ENCODE measurements at regions not wholly inside any gene's neighbourhood (a gene's known extent, or its start where the extent isn't known, plus 50 kb on each side); places are given as distances from the start of the nearest gene placed in this dataset.
"Not testable (repeated sequence)": the region's sequence is repeated elsewhere in the genome, so short reads cannot be mapped to it uniquely, and the experiment has no call there.

DNA sequence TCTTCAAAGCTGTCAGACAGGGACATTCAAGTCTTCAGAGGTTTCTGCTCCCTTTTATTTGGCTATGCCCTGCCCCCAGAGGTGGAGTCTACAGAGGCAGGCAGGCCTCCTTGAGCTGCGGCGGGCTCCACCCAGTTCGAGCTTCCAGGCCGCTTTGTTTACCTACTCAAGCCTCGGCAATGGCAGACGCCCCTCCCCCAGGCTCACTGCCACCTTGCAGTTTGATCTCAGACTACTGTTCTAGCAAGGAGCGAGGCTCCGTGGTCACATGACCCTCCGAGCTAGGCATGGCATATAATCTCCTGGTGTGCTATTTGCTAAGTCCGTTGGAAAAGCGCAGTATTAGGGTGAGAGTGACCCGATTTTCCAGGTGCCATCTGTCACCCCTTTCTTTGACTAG is 462.6 kb upstream of the HS3ST5 start:
- DNase-seq (ENCODE audit: low read depth in 2 of 2), result not testable (repeated sequence)

DNA sequence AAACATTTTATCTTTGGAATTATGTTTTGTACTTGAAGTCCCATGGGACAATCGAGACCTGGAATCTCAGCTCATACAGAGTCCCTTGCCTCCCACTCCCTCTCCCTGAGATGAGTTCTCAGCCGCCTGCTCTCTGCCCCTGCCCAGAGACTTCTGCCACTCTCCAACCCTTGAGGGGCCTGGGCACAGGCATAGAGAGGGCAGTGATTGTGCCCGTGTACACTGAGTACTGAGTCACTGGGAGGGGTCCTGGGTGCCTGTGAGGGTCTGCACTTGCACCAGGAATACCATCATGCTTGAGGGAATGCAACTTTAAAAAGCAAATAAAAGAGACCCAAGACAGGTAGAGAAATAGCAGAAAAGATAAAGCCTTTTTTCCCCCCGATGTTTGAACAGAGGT is 453.8 kb upstream of the HS3ST5 start:
- DNase-seq (ENCODE audit: low read depth in 2 of 2), result no peak

DNA sequence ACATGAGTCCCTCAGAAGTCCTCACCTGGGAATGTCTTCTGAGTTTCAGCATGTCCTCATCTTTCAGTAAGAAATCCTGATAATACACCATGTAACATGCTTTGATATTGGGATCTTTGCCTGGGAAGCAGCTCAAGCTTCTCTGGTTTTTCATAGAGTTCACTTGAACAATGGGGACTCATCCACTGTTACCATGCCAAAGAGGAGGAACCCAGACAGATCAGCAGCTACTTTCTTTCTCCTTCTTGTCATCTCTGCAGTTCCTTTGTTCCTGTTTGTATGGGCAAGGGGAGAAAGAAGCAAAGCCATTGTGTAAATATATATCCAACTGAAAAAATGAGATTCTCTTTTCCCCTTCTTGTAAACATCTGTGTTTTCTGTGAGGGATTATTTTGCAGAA is 450.6 kb upstream of the HS3ST5 start:
- DNase-seq (ENCODE audit: low read depth in 2 of 2), result no peak

DNA sequence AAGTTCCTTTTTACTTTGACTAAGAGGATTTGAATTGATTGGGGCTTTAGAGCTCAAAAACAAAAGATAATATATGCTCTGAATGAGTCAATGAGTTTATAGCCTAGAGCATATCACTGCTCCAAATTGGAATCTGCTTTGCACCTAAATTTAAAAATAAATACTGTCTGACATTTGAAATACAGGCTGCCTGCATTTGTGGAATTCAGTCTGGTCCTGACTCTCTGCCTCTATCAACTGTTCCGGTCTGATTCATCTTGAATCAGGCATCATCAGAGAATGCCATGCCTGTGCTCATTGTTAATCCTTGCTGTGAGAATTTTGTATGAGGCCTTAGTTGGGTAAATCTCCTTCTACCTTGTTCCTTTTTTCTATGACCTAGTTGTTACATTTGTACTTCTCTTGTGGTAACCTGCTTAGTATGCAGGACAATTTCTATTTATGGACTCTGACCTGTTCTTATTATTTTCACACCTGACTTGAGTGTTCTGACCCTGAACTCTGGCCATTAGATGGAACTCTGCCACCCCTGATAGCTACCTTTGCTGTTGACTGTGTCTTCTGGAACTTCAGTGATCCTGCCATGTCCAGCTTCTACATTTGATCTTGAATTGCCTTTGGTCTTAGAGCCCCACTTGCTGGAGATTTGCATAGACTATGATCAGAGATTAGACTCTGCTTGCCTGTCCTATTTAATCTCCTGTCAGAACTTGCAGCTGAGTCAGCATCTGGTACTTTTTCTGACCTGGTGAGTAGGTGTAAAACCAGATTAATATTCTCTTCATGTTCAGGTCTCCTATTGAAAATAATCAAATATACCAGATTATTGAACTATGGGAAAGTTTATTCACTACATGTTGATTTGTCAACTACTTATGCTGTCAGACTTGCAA is 442.7 kb upstream of the HS3ST5 start:
- no peak for DNase-seq (ENCODE audit: low read depth in 2 of 2)

DNA sequence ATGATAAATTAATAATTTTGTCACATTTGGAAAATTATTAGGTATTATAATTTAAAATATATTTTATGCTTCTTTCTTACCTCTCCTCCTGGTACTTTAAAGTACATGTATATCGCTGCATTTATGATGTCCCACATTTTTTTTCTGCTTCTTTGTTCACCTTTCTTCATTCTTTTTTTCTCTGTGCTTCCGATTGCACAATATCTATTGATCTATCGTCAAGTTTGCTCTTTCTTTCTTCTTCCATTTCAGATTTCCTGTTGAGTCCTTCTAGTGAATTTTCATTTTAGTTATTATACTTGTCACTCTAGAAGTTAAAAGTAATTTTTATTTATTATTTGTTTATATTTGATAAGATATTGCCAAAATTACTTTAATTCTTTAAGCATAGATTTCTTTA is 441.0 kb upstream of the HS3ST5 start:
- DNase-seq (ENCODE audit: low read depth in 2 of 2), result no peak

DNA sequence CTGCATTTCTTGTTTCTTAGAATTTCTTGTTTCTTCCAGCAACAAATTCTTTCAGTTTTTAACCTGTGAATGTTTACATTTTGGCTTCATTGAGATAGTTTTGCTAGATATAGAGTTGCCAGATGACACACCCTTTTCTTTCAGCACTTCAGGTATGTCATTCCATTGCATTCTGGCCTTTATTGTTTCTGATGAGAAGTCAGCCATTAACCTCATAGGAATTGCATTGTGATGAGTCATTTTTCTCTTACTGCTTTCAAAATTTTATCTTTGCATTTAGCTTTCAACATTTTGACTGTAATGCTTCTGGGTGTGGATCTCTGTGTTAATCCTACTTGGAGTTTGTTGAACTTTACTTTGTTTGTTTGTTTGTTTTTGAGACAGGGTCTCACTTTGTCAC is 440.3 kb upstream of the HS3ST5 start:
- no peak for DNase-seq (ENCODE audit: low read depth in 2 of 2)

DNA sequence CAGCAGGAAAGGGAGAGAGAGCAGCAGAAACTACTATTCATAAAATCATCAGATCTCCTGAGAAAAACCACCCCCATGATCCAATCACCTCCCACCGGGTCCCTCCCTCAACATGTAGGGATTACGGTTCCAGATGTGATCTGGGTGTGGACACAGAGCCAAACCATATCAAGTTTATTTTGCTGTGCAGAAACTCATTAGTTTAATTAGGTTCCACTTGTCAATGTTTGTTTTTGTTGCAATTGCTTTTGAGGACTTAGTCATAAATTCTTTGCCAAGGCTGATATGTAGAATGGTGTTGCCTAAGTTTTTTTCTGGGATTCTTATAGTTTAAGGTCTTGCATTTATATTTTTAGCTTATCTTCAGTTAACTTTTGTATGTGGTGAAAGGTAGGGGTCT is 422.0 kb upstream of the HS3ST5 start:
- no peak for DNase-seq (ENCODE audit: low read depth in 2 of 2)

DNA sequence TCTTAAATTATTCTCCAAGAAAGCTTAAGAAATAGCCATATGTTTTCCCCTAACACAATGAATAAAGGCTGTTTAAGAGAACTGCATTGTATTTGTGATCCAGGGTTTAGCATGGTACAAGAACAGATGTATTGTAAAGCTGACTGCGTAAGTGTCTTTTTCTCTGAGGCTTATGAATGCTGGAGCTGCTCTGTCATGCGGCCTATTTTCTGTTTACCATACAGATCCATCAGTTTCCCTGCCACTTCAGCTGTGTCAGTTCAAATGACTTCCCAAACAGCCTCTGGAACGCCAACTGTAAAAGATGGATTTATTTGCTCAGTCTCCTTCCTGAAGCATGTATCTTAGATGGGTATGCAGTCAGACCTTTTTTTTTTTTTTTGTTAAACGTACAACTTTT is 419.3 kb upstream of the HS3ST5 start:
- no peak for DNase-seq (ENCODE audit: low read depth in 2 of 2)

DNA sequence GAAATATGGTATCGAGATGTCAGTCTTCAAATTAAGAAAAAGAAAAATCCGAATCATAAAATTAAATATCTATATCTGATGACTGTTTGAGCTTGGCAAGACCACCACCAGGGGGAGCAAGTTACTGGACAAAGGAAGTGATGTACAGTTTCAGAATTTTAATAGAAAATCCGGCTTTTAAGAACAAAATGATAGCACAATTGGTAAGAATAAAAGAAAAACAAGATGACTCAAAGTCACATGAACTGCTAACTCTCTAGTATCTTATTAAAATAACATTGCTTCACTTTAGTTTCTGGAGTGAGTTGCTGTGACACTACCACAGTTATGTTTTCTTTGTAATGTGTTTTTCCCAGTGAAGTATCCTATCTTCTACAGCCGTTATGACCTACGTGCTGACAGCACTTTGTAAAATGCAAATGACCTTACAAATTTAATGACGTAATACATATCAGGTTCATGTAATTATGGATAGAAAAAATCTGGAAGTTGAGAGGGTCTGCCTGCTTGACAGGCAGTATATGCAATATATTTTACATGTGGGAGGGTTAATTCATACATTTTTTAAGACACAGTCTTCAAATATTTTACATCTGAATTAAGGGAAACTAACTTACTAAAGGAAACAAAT is 405.3 kb upstream of the HS3ST5 start:
- peak in 1 of 2 donors; percentile 8 for DNase-seq (ENCODE audit: low read depth in 2 of 2)

DNA sequence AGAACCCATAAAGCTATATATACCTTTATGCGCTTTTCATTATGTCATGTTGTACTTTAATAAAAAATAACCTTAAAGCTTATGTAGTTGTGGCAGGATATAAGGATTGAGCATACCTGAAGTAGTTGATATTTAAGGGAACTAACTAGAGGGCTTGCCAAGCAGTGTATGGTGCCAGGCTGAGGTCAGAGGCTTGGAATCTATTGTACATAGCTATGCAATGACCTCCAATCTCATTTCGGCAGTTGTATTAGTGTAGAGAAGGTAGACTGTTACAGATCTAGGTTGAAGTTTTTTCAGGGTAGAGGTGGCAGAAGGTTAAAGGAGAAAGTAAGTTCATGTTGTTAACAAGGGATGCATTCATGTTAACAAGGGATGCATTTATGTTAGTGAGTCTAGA is 397.7 kb upstream of the HS3ST5 start:
- DNase-seq (ENCODE audit: low read depth in 2 of 2), result no peak

DNA sequence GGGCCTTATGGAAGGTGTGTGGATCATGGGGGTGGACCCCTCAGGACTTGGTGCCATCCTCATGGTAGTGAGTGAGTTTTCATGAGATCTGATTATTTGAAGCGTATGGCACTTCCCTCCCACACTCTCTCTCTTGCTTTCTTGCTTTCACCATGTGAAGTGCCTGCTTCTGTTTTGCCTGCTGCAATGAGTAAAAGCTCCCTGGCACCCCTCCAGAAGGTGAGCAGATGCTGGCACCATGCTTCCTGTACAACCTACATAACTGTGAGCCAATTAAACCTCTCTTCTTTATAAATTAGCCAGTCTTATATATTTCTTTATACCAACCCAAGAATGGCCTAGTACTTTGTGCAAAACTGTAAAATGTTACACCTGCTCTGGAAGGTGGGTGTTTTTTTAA is 396.8 kb upstream of the HS3ST5 start:
- DNase-seq (ENCODE audit: low read depth in 2 of 2), result no peak

DNA sequence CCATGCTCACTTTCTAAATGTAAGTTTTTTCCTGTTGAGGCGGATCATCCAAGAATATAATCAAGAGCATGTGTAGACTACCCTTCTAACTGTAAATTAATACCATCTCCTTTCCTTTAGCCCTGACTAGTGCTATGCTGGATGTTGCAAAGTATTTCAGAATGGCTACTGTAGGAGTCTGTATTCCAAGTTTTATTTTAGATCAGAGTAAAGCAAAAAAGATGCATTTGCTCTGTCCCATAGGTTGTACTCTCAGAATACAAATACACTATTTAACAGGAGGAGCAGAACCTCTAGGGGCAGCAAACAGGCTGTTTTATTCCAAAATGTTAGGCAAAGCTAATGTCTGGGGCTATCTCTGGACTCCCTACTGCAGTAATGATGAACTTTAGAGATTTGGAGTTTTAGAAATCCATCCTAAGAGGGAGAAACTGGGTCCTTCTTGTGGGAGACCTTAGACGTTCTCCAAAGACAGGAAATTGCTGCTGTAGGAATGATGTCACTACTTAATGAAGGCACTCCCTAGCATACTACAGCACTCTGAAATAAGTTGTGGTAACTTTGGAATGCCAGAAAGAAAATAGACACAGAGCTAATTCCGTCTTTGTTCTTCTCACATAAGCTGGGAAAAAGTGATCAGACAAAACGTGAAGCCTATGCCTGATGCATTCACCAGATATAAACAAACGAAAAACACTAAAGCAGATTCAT is 392.4 kb upstream of the HS3ST5 start:
- DNase-seq (ENCODE audit: low read depth in 2 of 2), result no peak

DNA sequence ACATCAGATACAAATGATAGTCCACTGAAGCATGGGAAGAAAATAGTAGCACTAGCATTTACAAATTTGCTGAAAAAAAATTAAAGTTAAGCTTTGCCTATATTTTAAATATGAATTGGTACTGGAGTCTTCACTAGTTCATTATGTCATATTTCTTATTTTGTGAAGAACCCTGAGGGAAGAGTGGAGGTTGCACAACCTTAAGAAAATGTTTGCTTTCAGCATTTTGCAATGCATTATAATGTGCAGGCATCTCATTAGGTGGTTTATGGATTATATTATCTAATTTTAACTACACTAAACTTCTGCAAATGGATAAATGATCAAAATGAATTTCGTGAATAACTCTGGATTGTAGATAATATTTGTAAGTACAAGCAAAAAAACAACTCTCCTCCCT is 390.8 kb upstream of the HS3ST5 start:
- DNase-seq (ENCODE audit: low read depth in 2 of 2), result no peak

DNA sequence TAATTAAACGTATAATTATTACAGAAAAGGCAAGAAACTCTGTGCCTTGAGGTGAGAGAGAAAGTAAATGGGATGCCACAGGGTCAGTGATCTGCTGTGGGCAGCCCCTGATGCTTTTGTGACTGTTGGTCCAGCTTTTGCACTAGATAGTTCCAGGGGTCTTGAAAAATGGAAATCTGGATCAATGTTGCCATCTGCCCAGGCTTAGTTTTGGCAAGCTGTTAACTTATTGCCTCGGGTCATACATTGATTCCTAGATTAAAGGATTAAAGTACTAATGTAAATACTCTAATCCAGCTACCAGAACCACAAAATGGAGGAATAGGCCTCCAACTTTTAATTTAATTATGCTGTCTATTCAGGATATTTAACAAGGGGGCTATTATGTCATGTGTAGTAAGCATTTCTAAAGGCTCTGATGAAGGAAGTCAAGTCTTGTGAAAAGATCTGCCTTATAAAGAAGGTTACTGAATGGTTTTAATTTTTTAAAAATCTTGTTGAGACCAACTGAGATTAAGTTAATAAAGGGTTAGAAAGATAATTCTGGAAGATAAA is 376.0 kb upstream of the HS3ST5 start:
- no peak for DNase-seq (ENCODE audit: low read depth in 2 of 2)

DNA sequence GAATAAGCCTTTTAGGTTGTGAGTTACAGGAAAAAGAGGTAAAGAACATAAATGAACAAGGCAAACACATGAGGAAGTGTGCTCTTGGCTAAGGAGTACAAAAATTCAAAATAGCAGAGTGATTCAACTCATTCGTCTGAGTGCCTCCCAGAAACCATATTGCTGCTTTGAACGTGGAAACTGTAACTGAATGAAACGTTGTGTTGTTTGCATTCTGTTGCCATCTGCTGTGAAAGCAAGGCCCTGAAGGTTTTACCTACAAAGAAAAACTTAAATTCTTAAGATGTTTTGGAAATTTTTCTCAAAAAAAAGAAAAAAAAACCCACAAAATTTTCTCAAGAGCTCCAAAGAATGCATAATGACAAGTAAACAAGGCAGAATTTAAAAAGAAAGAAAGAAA is 375.4 kb upstream of the HS3ST5 start:
- no peak for DNase-seq (ENCODE audit: low read depth in 2 of 2)

DNA sequence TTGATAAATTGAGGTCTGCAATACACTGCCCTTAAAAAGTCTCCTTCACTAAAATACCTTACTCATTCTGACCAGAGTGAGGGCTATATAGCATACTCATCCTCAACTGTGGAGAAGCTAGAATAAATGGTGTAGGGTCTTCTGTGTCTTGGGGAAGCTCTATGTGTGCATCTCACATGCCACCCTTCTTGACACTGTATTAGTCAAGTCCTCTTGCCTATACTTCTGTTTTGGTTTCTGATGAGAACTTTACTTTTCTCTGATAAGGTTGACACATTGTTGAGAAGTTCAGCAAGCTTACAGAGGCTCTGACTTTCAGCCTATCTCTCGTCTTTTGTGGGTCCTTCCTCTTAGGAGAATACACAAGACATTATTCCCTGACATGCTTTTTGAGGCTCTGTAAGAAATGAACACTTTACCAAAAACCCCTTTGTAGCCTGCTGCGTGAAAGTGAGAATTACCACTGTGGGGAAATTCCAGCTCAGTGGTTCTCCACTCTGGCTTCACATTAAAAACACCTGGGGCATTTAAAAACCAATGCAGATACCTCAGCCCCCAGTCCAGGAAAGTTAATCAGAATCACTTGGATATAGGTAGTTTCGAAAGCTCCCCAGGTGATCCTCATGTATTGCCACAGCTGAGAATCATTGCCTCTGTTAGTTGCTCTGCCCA is 372.1 kb upstream of the HS3ST5 start:
- no peak for DNase-seq (ENCODE audit: low read depth in 2 of 2)

DNA sequence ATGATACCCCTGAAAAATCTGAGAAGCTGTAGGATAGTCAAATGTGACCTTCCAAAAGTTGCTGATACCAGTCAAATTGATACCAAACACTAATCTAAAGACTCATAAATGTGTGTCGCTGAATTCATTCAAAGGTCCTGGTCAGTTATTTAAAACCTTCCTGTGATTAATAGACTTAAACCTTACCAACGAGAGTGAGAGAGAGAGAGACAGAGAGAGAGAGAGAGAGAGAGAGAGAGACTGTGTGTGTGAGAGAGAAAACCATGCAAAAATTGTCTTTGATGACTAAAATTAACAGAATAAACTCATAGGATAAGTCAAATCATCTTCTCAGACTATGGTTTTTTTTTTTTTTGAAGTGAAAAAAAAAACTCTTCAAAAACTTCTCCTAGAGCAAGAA is 370.9 kb upstream of the HS3ST5 start:
- DNase-seq (ENCODE audit: low read depth in 2 of 2), result no peak

DNA sequence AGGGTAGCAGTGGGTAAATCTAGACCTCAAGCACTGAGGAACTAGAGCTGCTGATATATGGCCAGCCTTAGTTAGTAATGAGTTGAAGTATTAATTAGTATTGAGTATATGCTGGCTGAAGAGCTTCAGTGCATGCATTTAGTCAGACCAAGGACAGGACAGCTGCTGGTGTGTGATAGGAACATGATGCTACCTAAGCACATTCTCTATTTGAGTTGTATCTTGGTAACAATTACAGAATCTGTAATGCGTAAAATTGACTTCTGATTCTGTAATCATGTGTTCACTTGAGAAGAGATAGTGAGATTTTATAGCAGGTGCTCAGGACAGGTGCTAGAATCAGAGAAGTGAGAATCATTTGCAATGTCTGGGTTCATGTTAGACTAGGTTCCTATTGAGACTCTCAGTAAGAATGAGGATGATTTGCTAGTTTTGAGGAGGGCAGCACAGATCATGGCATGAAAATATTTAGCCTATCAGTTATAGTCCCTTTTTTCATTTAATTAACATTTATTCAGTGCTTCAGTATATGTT is 369.4 kb upstream of the HS3ST5 start:
- no peak for DNase-seq (ENCODE audit: low read depth in 2 of 2)

DNA sequence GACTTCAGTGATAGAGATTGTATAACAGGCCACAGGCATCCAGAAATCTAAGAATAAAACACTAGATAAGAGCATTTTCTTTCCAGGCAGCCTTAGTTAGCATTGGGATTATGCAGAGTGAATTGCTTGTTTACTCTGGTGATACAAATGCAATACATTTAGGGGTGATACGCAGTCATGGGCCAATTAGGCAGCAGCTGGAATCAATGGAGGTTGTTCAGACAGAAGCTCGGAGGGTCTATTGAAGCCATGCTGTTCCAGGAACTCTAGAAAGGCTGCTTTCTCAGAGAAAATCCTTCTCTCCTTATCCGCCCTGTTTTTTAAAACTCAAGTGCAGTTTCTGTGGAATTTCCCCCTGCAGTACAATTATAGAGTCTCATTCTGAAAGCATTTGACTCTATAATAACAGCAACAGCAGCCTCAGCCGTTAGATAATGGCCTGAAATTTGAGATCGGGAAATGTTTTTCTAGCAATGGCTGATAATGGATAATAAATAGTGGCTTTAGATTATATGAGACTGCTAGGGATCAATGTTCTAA is 364.3 kb upstream of the HS3ST5 start:
- DNase-seq (ENCODE audit: low read depth in 2 of 2), result no peak

DNA sequence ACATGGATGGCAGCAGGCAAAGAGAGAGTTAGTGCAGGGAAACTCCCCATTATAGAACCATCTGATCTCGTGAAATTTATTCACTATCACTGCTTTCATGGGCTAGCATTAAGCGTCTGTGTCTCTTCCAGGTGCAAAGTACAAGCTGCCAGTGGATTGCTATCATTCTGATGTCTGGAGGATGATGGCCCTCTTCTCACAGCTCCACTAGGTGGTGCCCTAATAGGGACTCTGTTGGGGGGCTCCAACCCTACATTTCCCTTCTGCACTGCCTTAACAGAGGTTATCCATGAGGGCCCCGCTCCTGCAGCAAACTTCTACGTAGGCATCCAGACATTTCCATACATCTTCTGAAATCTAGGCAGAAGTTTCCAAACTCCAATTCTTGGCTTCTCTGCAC is 347.8 kb upstream of the HS3ST5 start:
- DNase-seq (ENCODE audit: low read depth in 2 of 2), result no peak

DNA sequence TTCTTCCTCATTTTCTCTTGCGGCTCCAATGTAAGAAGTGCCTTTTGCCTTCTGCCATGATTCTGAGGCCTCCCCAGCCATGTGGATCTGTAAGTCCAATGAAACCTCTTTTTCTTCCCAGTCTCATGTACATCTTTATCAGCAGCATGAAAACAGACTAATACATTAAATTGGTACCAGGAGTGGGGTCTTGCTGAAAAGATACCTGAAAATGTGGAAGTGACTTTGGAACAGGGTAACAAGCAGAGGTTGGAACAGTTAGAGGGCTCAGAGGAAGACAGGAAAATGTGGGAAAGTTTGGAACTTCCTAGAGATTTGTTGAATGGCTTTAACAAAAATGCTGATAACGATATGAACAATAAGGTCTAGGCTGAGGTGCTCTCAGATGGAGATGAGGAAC is 316.7 kb upstream of the HS3ST5 start:
- DNase-seq (ENCODE audit: low read depth in 2 of 2), result no peak
